GM12878 (cell line): ENCODE measurements at regions not wholly inside any gene's neighbourhood (a gene's known extent, or its start where the extent isn't known, plus 50 kb on each side); places are given as distances from the start of the nearest gene placed in this dataset.

Experiments
- ATAC-seq: fragments of 200-7000 bp; cut with Tn5 transposase; 3 replicates; pipeline ENCODE4 v1.9.1; 2020; ENCODE audit warnings: mild to moderate bottlenecking, moderate library complexity
- BruUV-seq: library from RNA; stranded (reverse); fragments of 400-500 nt; replicated peaks from 2 replicates; lab custom pipeline; 2021; lab: Mats Ljungman, UMichigan
- CTCF ChIA-PET: fragments of 300-600 bp; sonication (Branson Sonifier 250); formaldehyde crosslinking; extraction: SDS; loops from one replicate; lab custom pipeline; 2021; ENCODE audit warnings: inconsistent platforms; lab: Yijun Ruan, JAX
- POLR2A ChIA-PET: fragments of 350-600 bp; formaldehyde crosslinking; extraction: SDS; loops from one replicate; lab custom pipeline; 2021; ENCODE audit warnings: inconsistent platforms; lab: Charles Lee
- RAD21 ChIA-PET: fragments of 300-600 bp; sonication (Branson Sonifier 250); formaldehyde crosslinking; loops from one replicate; lab custom pipeline; 2023; ENCODE audit warnings: antibody characterized with exemption; ENCODE audit not compliant: unreplicated experiment; lab: Charles Lee
- SMC1A ChIA-PET: fragments of 300-600 bp; sonication (Branson Sonifier 250); formaldehyde crosslinking; loops from one replicate; lab custom pipeline; 2023; ENCODE audit not compliant: unreplicated experiment, uncharacterized antibody; lab: Charles Lee
- DNase-seq: peaks from one replicate; pipeline ENCODE4 v3.0.0-alpha.2; 2011; ENCODE audit warnings: low read depth, low spot score
- FAIRE-seq: peaks from 3 replicates; lab custom pipeline; 2011; peaks lifted over from hg19 to GRCh38; lab: Jason Lieb, UNC
- H2AFZ ChIP-seq: 2 replicates; pipeline ENCODE4 v1.6.0; 2011; ENCODE audit warnings: low read depth, low read length, control low read depth; ENCODE audit not compliant: control insufficient read depth
- H3K27ac ChIP-seq: 2 replicates; pipeline ENCODE4 v1.5.1; 2011; ENCODE audit warnings: control low read depth; ENCODE audit not compliant: control insufficient read depth, insufficient read depth
- H3K27me3 ChIP-seq, 2 experiments: replicated peaks in 1 of 2; 2 replicates each; pipeline versions ENCODE4 v1.6.0 to v1.6.1; 2011; ENCODE audit warnings: low read length in 1 of 2; ENCODE audit not compliant: control insufficient read depth in 2 of 2, insufficient read depth in 2 of 2
- H3K36me3 ChIP-seq, 2 experiments: 2 replicates each; pipeline ENCODE4 v1.5.1; 2011; ENCODE audit warnings: low read length in 1 of 2; ENCODE audit not compliant: control insufficient read depth in 2 of 2, insufficient read depth in 2 of 2
- H3K4me1 ChIP-seq: 2 replicates; pipeline ENCODE4 v1.6.1; 2011; ENCODE audit warnings: mild to moderate bottlenecking, low read length, moderate library complexity, mixed read lengths; ENCODE audit not compliant: control insufficient read depth, insufficient read depth
- H3K4me2 ChIP-seq: 2 replicates; pipeline ENCODE4 v1.6.0; 2011; ENCODE audit warnings: control low read depth; ENCODE audit not compliant: control insufficient read depth, insufficient read depth
- H3K4me3 ChIP-seq: fragments of 200-600 bp; sonication (generic); 2 replicates; pipeline ENCODE4 v1.5.1; 2016
- H3K79me2 ChIP-seq: 2 replicates; pipeline ENCODE4 v1.6.0; 2011; ENCODE audit warnings: low read length; ENCODE audit not compliant: control insufficient read depth, insufficient read depth
- H3K9ac ChIP-seq: 2 replicates; pipeline ENCODE4 v1.8.0; 2011; ENCODE audit warnings: low read length, control low read depth, mixed read lengths; ENCODE audit not compliant: control insufficient read depth, insufficient read depth
- H3K9me3 ChIP-seq: replicated peaks from 3 replicates; pipeline ENCODE4 v1.5.1; 2011; ENCODE audit warnings: mild to moderate bottlenecking, low read length; ENCODE audit not compliant: control insufficient read depth, insufficient read depth
- H4K20me1 ChIP-seq: 2 replicates; pipeline ENCODE4 v1.6.0; 2011; ENCODE audit not compliant: control insufficient read depth, insufficient read depth
- ATF7 ChIP-seq: fragments of 450-650 bp; IDR thresholded peaks from 2 replicates; pipeline ENCODE4 v1.6.1; 2016; ENCODE audit warnings: low read depth, mild to moderate bottlenecking
- BHLHE40 ChIP-seq, 2 experiments: fragments of 450-650 bp in 1 of 2; IDR thresholded peaks; 2 replicates each; pipeline ENCODE4 v1.6.1; 2011 to 2017; ENCODE audit warnings: low read depth in 2 of 2, borderline replicate concordance in 1 of 2, improper control_type of control experiment in 1 of 2, low read length in 1 of 2, mild to moderate bottlenecking in 1 of 2
- DPF2 ChIP-seq: fragments of 450-650 bp; IDR thresholded peaks from 2 replicates; pipeline ENCODE4 v1.6.1; 2017; ENCODE audit warnings: mild to moderate bottlenecking
- FOS ChIP-seq: IDR thresholded peaks from 3 replicates; pipeline ENCODE4 v1.6.1; 2011; ENCODE audit warnings: borderline replicate concordance; ENCODE audit not compliant: insufficient read length; ENCODE audit errors: extremely low read depth
- FOXM1 ChIP-seq: IDR thresholded peaks from 2 replicates; pipeline ENCODE4 v1.6.1; 2012; ENCODE audit warnings: low read depth, mild to moderate bottlenecking, inconsistent platforms, low read length, moderate library complexity
- GATAD2B ChIP-seq: fragments of 450-650 bp; conservative IDR thresholded peaks from 2 replicates; pipeline ENCODE4 v1.6.1; 2017; ENCODE audit warnings: low read depth, mild to moderate bottlenecking, moderate library complexity
- HDAC2 ChIP-seq: fragments of 200-600 bp; sonication (generic); IDR thresholded peaks from 2 replicates; pipeline ENCODE4 v1.6.1; 2017
- IKZF2 ChIP-seq, 2 experiments: fragments of 450-650 bp; IDR thresholded peaks; 2 replicates each; pipeline ENCODE4 v1.6.1; 2017; ENCODE audit warnings: mild to moderate bottlenecking in 2 of 2, moderate library complexity in 2 of 2
- IRF3 ChIP-seq: fragments of 450-650 bp; IDR thresholded peaks from 2 replicates; pipeline ENCODE4 v1.6.1; 2014; ENCODE audit warnings: mild to moderate bottlenecking
- JUNB ChIP-seq: IDR thresholded peaks from 2 replicates; pipeline ENCODE4 v1.6.1; 2016; ENCODE audit warnings: antibody characterized with exemption, mild to moderate bottlenecking
- MTA3 ChIP-seq: IDR thresholded peaks from 2 replicates; pipeline ENCODE4 v1.6.1; 2012; ENCODE audit warnings: low read length, inconsistent platforms, borderline replicate concordance
- MYC ChIP-seq: IDR thresholded peaks from 2 replicates; pipeline ENCODE4 v1.6.1; 2011; ENCODE audit warnings: mild to moderate bottlenecking, low read length, moderate library complexity, inconsistent platforms; ENCODE audit not compliant: insufficient read depth, insufficient replicate concordance, insufficient read length, severe bottlenecking
- NBN ChIP-seq: fragments of 450-650 bp; IDR thresholded peaks from 2 replicates; pipeline ENCODE4 v1.6.1; 2016
- NFYB ChIP-seq: IDR thresholded peaks from 2 replicates; pipeline ENCODE4 v1.6.1; 2011; ENCODE audit warnings: low read depth, mild to moderate bottlenecking, low read length, improper control_type of control experiment, moderate library complexity; ENCODE audit not compliant: insufficient read depth
- POLR2AphosphoS5 ChIP-seq: IDR thresholded peaks from 2 replicates; pipeline ENCODE4 v1.6.1; 2011; ENCODE audit warnings: mild to moderate bottlenecking, low read length, inconsistent platforms
- REST ChIP-seq: IDR thresholded peaks from 2 replicates; pipeline ENCODE4 v1.6.1; 2012; ENCODE audit warnings: mild to moderate bottlenecking, low read depth, low read length
- SMAD5 ChIP-seq: IDR thresholded peaks from 2 replicates; pipeline ENCODE4 v1.6.1; 2016; ENCODE audit warnings: antibody characterized with exemption, low read depth
- SUZ12 ChIP-seq: fragments of 200-600 bp; sonication (generic); IDR thresholded peaks from one replicate; pipeline ENCODE4 v1.6.1; 2018; ENCODE audit warnings: antibody characterized with exemption, mild to moderate bottlenecking; ENCODE audit not compliant: unreplicated experiment
- USF2 ChIP-seq: IDR thresholded peaks from 2 replicates; pipeline ENCODE4 v1.6.1; 2011; ENCODE audit warnings: low read depth, low read length, improper control_type of control experiment, borderline replicate concordance
- WGBS: methylation state at CpG from one replicate; pipeline ENCODE4 v1.1.6; 2016; ENCODE audit warnings: low lambda C conversion rate; ENCODE audit not compliant: insufficient replicate concordance, insufficient coverage; ENCODE audit errors: missing lambda C conversion rate; 5-methylcytosine and 5-hydroxymethylcytosine counted together
- in situ Hi-C: fragments of 300-500 bp; cut with MboI; formaldehyde crosslinking; loops from 9 replicates; pipeline ENCODE4 v1.14.3; 2018; ENCODE audit warnings: mixed read lengths
- intact Hi-C: fragments of 100-400 bp; cut with micrococcal nuclease; formaldehyde crosslinking; loops from one replicate; pipeline ENCODE4 v1.14.2; 2022; ENCODE audit not compliant: unreplicated experiment

- Histone ChIP-seq H3K4me2 (no peak overlapping the region), H3K9ac (no peak overlapping the region), H3K79me2 (no peaks in the 10 kb centered on the region), H3K27ac (no peak overlapping the region), H3K9me3 (no peaks in the 10 kb centered on the region), H3K4me3 (no peak overlapping the region), H3K4me1 (no peaks in the 10 kb centered on the region), H3K27me3 (no peaks in the 10 kb centered on the region), H3K36me3 (no peaks in the 10 kb centered on the region), H2AFZ (no peak overlapping the region), H4K20me1 (no peaks in the 10 kb centered on the region)
- 11% methylated on average over 5 of the region's 5 CpGs for WGBS
- ATAC-seq: no peak
- ChIA-PET RAD21 (no interaction called here), POLR2A (no interaction called here), SMC1A (no interaction called here), CTCF (no interaction called here)
- BruUV-seq: no TSS peak
- no peak for DNase-seq
- intact Hi-C loops: no loop called here
- in situ Hi-C loops: no loop called here
- TF ChIP-seq FOXM1 (no peak), GATAD2B (no peak), REST (no peak), POLR2AphosphoS5 (no peak), MYC (no peak), MTA3 (no peak), NFYB (no peak), SMAD5 (no peak), HDAC2 (no peak), ATF7 (no peak), BHLHE40 (IDR thresholded peaks at IDR 0.05; ENCODE audit: borderline replicate concordance in 1 of 2, low read depth in 2 of 2, low read length in 1 of 2) (no peak), USF2 (no peak), DPF2 (no peak), IRF3 (no peak), NBN (no peak), JUNB (no peak), FOS (no peak), IKZF2 (IDR thresholded peaks at IDR 0.05) (no peak), SUZ12 (no peak)
- FAIRE-seq: no peak
Measured at GRCh38 chr2:144785253-144785652, 265.3 kb upstream of the ZEB2 start.
